T1000 (cell line): ENCODE measurements at regions not wholly inside any gene's neighbourhood (a gene's known extent, or its start where the extent isn't known, plus 50 kb on each side); places are given as distances from the start of the nearest gene placed in this dataset.

Experiments
- DNase-seq: peaks from one replicate; lab custom pipeline; 2025; ENCODE audit warnings: mixed read lengths; lab: John Stamatoyannopoulos, UW

- no peak for DNase-seq
Observed at GRCh38 chr1:47574451-47575165, 136.8 kb downstream of the FOXD2 start.

- DNase-seq, result no peak
Observed at GRCh38 chr1:47575855-47576757, 138.3 kb downstream of the FOXD2 start.

GRCh38 chr1:47576758-47577115 lies 138.9 kb downstream of the FOXD2 start:
- DNase-seq, result no peak

- no peak for DNase-seq
Observed at GRCh38 chr1:47577303-47578025, 139.6 kb downstream of the FOXD2 start.

GRCh38 chr1:47578026-47578720 lies 140.3 kb downstream of the FOXD2 start:
- DNase-seq, result no peak

GRCh38 chr1:47578721-47579419 lies 141.0 kb downstream of the FOXD2 start:
- DNase-seq, result no peak

GRCh38 chr1:47579809-47580208 lies 142.0 kb downstream of the FOXD2 start:
- no peak for DNase-seq

GRCh38 chr1:47580451-47580995 lies 142.7 kb downstream of the FOXD2 start:
- no peak for DNase-seq

- DNase-seq, result no peak
Observed at GRCh38 chr1:47582891-47583608, 145.2 kb downstream of the FOXD2 start.

- DNase-seq, result no peak
Observed at GRCh38 chr1:47584249-47584648, 146.4 kb downstream of the FOXD2 start.

- DNase-seq, result no peak
Observed at GRCh38 chr1:47585141-47585902, 147.5 kb downstream of the FOXD2 start.

- no peak for DNase-seq
Observed at GRCh38 chr1:47587891-47588582, 150.2 kb downstream of the FOXD2 start.

- no peak for DNase-seq
Observed at GRCh38 chr1:47590523-47591225, 152.8 kb downstream of the FOXD2 start.

- no peak for DNase-seq
Observed at GRCh38 chr1:47591801-47592200, 154.0 kb downstream of the FOXD2 start.

- no peak for DNase-seq
Observed at GRCh38 chr1:47592296-47593012, 154.6 kb downstream of the FOXD2 start.

GRCh38 chr1:47593013-47593568 lies 155.2 kb downstream of the FOXD2 start:
- no peak for DNase-seq

- DNase-seq, result no peak
Observed at GRCh38 chr1:47593598-47594285, 155.9 kb downstream of the FOXD2 start.
